PFSK-1 (cell line): ENCODE measurements at regions not wholly inside any gene's neighbourhood (a gene's known extent, or its start where the extent isn't known, plus 50 kb on each side); places are given as distances from the start of the nearest gene placed in this dataset.

ENCODE experiments used
- FOXP2 ChIP-seq: optimal IDR thresholded peaks from 2 replicates; pipeline ENCODE3; 2011; ENCODE audit warnings: borderline replicate concordance, control low read depth, inconsistent platforms; ENCODE audit not compliant: insufficient read depth; ENCODE audit errors: extremely low read length, extremely low read depth
- POLR2AphosphoS5 ChIP-seq: IDR thresholded peaks from 2 replicates; pipeline ENCODE4 v1.6.1; 2012; ENCODE audit warnings: low read depth, mild to moderate bottlenecking, control low read depth, low read length, moderate library complexity
- SIN3A ChIP-seq: IDR thresholded peaks from 2 replicates; pipeline ENCODE4 v1.6.1; 2012; ENCODE audit warnings: mild to moderate bottlenecking, low read length, moderate library complexity, borderline replicate concordance; ENCODE audit not compliant: insufficient read depth
- TAF1 ChIP-seq: IDR thresholded peaks from 2 replicates; pipeline ENCODE4 v1.6.1; 2012; ENCODE audit warnings: low read length, control low read depth, borderline replicate concordance; ENCODE audit not compliant: insufficient read depth
- TF ChIP-seq, protein P1 (sequence below), 2 experiments: IDR thresholded peaks; 2 replicates each; pipeline versions ENCODE4 v1.6.1 to v1.8.0; 2011 to 2012; ENCODE audit warnings: low read depth in 2 of 2, low read length in 2 of 2, control low read depth in 1 of 2, inconsistent platforms in 1 of 2, mild to moderate bottlenecking in 1 of 2, moderate library complexity in 1 of 2; ENCODE audit not compliant: insufficient read depth in 1 of 2

DNA sequence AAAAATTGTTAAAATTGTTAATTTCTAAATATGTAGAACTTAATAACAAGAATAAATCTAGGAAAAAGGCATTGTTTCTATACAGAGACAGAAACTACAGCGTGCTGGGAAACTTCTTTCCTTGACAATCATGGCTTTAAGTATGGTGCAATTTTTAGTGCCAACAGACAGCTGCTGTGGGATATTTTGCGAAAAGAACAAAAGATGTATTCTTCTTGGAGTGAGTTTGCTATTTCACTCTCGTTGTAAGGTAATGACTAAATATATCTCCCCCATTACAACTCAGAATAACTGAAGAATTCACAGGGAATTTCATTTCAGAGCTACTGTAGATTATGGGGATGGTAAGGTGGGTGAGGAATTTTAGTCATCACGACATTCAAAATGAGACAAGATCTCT lies 2055.0 kb upstream of the ACO1 start:
- TF ChIP-seq FOXP2 (no peak), TAF1 (no peak), SIN3A (no peak), POLR2AphosphoS5 (no peak)
- TF ChIP-seq, protein P1, sequence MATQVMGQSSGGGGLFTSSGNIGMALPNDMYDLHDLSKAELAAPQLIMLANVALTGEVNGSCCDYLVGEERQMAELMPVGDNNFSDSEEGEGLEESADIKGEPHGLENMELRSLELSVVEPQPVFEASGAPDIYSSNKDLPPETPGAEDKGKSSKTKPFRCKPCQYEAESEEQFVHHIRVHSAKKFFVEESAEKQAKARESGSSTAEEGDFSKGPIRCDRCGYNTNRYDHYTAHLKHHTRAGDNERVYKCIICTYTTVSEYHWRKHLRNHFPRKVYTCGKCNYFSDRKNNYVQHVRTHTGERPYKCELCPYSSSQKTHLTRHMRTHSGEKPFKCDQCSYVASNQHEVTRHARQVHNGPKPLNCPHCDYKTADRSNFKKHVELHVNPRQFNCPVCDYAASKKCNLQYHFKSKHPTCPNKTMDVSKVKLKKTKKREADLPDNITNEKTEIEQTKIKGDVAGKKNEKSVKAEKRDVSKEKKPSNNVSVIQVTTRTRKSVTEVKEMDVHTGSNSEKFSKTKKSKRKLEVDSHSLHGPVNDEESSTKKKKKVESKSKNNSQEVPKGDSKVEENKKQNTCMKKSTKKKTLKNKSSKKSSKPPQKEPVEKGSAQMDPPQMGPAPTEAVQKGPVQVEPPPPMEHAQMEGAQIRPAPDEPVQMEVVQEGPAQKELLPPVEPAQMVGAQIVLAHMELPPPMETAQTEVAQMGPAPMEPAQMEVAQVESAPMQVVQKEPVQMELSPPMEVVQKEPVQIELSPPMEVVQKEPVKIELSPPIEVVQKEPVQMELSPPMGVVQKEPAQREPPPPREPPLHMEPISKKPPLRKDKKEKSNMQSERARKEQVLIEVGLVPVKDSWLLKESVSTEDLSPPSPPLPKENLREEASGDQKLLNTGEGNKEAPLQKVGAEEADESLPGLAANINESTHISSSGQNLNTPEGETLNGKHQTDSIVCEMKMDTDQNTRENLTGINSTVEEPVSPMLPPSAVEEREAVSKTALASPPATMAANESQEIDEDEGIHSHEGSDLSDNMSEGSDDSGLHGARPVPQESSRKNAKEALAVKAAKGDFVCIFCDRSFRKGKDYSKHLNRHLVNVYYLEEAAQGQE (IDR thresholded peaks at IDR 0.05; ENCODE audit: insufficient read depth in 1 of 2, low read depth in 2 of 2, low read length in 2 of 2) = no peak

DNA sequence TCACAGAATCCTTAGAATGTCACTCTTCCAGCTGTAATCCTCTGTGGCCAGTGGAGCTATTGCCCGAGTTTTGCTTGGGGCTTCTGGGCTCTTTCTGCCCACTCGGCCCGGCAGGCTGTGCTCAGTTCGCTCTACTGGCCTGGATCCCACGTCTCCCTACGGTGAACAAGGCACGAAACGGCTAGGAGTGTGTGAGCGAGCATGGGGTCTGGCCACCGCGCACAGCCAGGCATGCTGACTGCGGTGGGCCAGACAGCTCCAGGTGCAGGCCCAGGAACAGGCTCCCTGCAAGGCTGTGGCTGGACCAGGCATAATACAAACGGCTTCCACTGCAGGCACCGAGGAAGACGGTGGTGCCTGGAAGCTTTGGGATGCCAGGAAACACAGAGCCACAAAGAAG lies 2035.5 kb upstream of the ACO1 start:
- TF ChIP-seq, protein P1 (IDR thresholded peaks at IDR 0.05; ENCODE audit: insufficient read depth in 1 of 2, low read depth in 2 of 2, low read length in 2 of 2) = no peak
- no peak for TF ChIP-seq TAF1
- no peak for TF ChIP-seq POLR2AphosphoS5
- no peak for TF ChIP-seq FOXP2
- no peak for TF ChIP-seq SIN3A

DNA sequence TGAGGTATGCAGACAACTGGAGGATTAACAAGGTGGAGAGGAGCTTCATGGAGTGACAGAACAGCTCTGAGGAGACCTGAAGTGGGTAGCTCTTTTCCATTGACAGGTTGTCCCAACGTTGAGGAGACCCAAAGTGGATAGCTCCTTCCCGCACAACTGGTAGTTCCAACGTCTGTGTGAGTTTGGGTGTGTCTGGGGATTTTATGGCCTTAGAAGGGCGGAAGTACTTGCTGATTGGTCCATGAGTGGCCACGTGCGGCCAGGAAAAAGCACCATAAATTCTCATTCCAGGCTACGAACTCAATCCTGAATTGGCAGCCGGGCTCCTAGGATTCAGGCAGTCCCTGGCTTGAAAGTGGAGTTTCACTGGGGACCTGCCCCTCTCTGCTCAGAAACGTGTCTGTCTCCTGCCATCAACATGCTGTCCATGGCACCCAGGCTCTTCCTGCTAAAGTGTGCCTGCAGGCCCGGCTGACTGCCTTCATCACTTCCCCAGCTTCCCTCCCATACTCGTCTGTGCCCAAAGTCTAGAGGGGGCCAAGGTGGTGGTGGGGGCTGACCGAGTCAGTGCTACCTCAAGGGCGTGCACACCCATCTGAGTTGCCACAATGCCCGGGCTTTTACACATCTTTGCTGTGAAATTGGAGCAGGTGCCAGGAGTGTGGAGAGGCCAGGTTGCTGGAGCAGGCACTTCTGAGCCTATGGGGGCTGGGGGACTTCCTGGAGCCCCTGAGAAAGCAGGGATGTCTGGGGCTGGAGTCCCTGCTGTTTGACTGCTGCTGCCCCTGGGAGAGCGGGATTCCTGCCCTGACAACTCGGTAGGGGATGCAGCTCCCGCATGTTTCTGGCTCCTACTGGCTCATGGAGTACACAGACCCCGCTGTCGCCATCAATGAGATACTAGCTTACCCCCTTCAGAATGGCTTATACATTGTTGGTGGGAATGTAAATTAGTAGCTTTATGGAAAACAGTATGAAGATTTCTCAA lies 2034.6 kb upstream of the ACO1 start:
- no peak for TF ChIP-seq TAF1
- TF ChIP-seq, protein P1 (IDR thresholded peaks at IDR 0.05; ENCODE audit: insufficient read depth in 1 of 2, low read depth in 2 of 2, low read length in 2 of 2) = no peak
- TF ChIP-seq POLR2AphosphoS5 = no peak
- TF ChIP-seq SIN3A = no peak
- TF ChIP-seq FOXP2 = no peak

DNA sequence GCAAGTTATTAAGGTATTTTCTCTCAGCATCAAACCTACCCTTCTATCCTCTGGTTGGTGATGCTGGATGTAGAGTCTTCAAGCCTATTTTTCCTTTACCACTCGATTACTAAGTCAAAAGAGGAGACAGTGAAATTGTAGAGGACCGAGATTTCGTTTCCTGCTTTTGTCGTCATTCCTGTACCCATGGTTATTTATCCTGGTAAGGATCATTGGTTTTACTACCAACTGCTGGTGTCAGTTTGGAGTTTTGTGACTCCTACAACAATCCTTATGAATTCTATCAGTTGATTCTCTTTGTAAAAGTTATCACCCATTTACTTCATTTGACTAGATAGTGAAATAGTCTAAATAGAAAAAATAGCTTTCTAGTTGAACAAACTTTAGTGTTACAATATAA lies 2028.2 kb upstream of the ACO1 start:
- no peak for TF ChIP-seq TAF1
- TF ChIP-seq FOXP2 = no peak
- no peak for TF ChIP-seq POLR2AphosphoS5
- TF ChIP-seq SIN3A = no peak
- TF ChIP-seq, protein P1 (IDR thresholded peaks at IDR 0.05; ENCODE audit: insufficient read depth in 1 of 2, low read depth in 2 of 2, low read length in 2 of 2) = no peak
